Thyroid gland (tissue), 4 donors: ENCODE measurements at regions not wholly inside any gene's neighbourhood (a gene's known extent, or its start where the extent isn't known, plus 50 kb on each side); places are given as distances from the start of the nearest gene placed in this dataset.

Source experiments
- DNase-seq, 2 donors: peaks; one replicate each; pipeline ENCODE4 v3.0.0-alpha.2; 2019
- H3K27ac ChIP-seq, 3 donors: fragments of 200-600 bp; sonication (generic); 1 replicate in 2 of 3; 2 replicates in 1 of 3; pipeline ENCODE4 v1.5.1; 2016 to 2019; ENCODE audit warnings: mild to moderate bottlenecking in 1 of 3, moderate library complexity in 1 of 3
- H3K27me3 ChIP-seq: fragments of 200-600 bp; sonication (generic); one replicate; pipeline ENCODE4 v1.5.1; 2019
- H3K36me3 ChIP-seq, 2 donors: fragments of 200-600 bp; sonication (generic); one replicate each; pipeline ENCODE4 v1.5.1; 2016 to 2019
- H3K4me1 ChIP-seq, 2 donors: fragments of 200-600 bp; sonication (generic); one replicate each; pipeline ENCODE4 v1.5.1; 2017 to 2019
- H3K4me3 ChIP-seq, 3 donors: fragments of 200-600 bp; sonication (generic); replicated peaks in 1 of 3; 1 replicate in 2 of 3; 2 replicates in 1 of 3; pipeline ENCODE4 v1.5.1; 2016; ENCODE audit warnings: mild to moderate bottlenecking in 1 of 3
- H3K9me3 ChIP-seq: fragments of 200-600 bp; sonication (generic); one replicate; pipeline ENCODE4 v1.5.1; 2017
- CTCF ChIP-seq, 6 experiments: fragments of 200-600 bp in 3 of 6; fragments of 450-650 bp in 3 of 6; sonication (generic) in 3 of 6; IDR thresholded peaks; one replicate each; pipeline ENCODE4 v1.5.1; 2016 to 2019; ENCODE audit warnings: antibody characterized with exemption in 6 of 6, mild to moderate bottlenecking in 2 of 6, inconsistent platforms in 1 of 6, moderate library complexity in 1 of 6
- POLR2A ChIP-seq, 2 donors: fragments of 450-650 bp; IDR thresholded peaks; one replicate each; pipeline ENCODE4 v1.6.1; 2017; ENCODE audit warnings: antibody characterized with exemption in 2 of 2, mild to moderate bottlenecking in 2 of 2, moderate library complexity in 1 of 2
- WGBS, 2 donors: methylation state at CpG; one replicate each; pipeline ENCODE4 v1.1.5; 2017; 5-methylcytosine and 5-hydroxymethylcytosine counted together
- intact Hi-C: fragments of 100-400 bp; cut with DNase I; formaldehyde crosslinking; loops from one replicate; pipeline ENCODE4 v1.15.1; 2023

- no peaks in the 10 kb centered on the region for H3K36me3 ChIP-seq
- DNase-seq, result no peak
- no peaks in the 10 kb centered on the region for H3K9me3 ChIP-seq
- H3K27ac ChIP-seq, result peak overlapping the region in 1 of 3 donors; percentile 16
- no peaks in the 10 kb centered on the region for H3K27me3 ChIP-seq
- intact Hi-C loops, result no loop called here
- peaks cover 15 to 23% of the 10 kb centered on the region in 2 donors for H3K4me1 ChIP-seq
- no peak overlapping the region for H3K4me3 ChIP-seq
- no peak for TF ChIP-seq POLR2A (IDR thresholded peaks at IDR 0.05)
- no peak for TF ChIP-seq CTCF (IDR thresholded peaks at IDR 0.05)
Observed at GRCh38 chr5:61274511-61274911, 57.5 kb upstream of the ZSWIM6 start.

DNA sequence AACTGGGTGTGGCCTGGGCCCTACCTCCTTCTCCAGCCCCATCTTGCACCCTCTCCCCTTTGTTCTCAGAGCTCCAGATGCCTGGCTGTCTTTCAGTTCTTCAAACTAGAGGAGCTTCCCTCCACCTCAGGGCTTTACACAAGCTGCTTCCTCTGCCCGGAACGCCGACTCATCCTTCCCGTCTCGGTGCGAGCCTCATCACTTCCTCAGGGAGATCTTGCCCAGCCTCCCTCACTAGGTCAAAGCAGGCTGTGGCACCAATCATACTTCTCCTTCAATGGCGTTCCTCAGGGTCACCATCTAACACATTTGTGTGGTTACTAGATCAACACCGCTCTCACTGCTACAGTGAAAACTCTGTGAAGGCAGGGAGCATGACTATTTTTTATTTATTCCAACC, 56.2 kb upstream of the ZSWIM6 start:
- H3K9me3 ChIP-seq, result no peaks in the 10 kb centered on the region
- DNase-seq, result no peak
- no peaks in the 10 kb centered on the region for H3K36me3 ChIP-seq
- no peak overlapping the region for H3K4me3 ChIP-seq
- no peaks in the 10 kb centered on the region for H3K27me3 ChIP-seq
- TF ChIP-seq CTCF (IDR thresholded peaks at IDR 0.05) (no peak), POLR2A (IDR thresholded peaks at IDR 0.05) (no peak)
- 72 to 82% methylated on average over 8 of the region's 8 CpGs for WGBS, 2 donors
- H3K27ac ChIP-seq, result peak overlapping the region in 1 of 3 donors; percentile 16
- intact Hi-C loops, result no loop called here
- H3K4me1 ChIP-seq, result peaks cover 28 to 36% of the 10 kb centered on the region in 2 donors

DNA sequence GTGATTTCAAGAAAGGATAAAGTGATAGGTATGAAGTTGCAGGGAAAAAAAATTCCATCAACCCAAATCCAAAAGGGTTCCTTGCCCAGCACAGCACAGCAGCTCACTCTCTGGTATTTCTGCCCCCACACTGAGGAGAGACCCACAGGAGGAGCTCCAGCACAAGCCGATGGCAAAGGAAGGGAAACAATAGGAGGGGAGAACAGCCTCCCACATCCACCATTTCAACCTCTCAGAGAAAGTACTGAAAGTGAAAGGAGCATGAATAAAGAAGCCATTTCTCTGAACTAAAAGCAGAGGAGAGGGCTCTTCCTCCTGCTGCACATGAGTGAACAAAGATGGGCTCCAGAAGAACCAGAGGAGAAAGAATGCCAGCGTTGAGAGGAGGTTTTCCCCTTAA, 54.9 kb upstream of the ZSWIM6 start:
- Histone ChIP-seq H3K4me3 (no peak overlapping the region), H3K9me3 (no peaks in the 10 kb centered on the region), H3K4me1 (peaks cover 30 to 40% of the 10 kb centered on the region in 2 donors), H3K36me3 (no peaks in the 10 kb centered on the region), H3K27ac (no peak overlapping the region), H3K27me3 (no peaks in the 10 kb centered on the region)
- intact Hi-C loops, result no loop called here
- DNase-seq, result no peak
- TF ChIP-seq POLR2A (IDR thresholded peaks at IDR 0.05) (no peak), CTCF (IDR thresholded peaks at IDR 0.05) (no peak)
- 17 to 20% methylated on average over 2 of the region's 2 CpGs for WGBS, 2 donors

- peaks cover 30 to 40% of the 10 kb centered on the region in 2 donors for H3K4me1 ChIP-seq
- H3K9me3 ChIP-seq, result no peaks in the 10 kb centered on the region
- WGBS, 2 donors, result 93 to 95% methylated on average over 8 of the region's 8 CpGs
- no peaks in the 10 kb centered on the region for H3K36me3 ChIP-seq
- DNase-seq, result no peak
- H3K4me3 ChIP-seq, result no peak overlapping the region
- TF ChIP-seq POLR2A (IDR thresholded peaks at IDR 0.05), result no peak
- TF ChIP-seq CTCF (IDR thresholded peaks at IDR 0.05), result no peak
- H3K27me3 ChIP-seq, result no peaks in the 10 kb centered on the region
- no peak overlapping the region for H3K27ac ChIP-seq
- intact Hi-C loops, result no loop called here
Observed at GRCh38 chr5:61277781-61278180, 54.3 kb upstream of the ZSWIM6 start.

GRCh38 chr5:61279725-61280124, 52.3 kb upstream of the ZSWIM6 start:
- Histone ChIP-seq H3K4me1 (peaks cover 27 to 38% of the 10 kb centered on the region in 2 donors), H3K4me3 (no peak overlapping the region), H3K27me3 (no peaks in the 10 kb centered on the region), H3K9me3 (no peaks in the 10 kb centered on the region), H3K27ac (peak overlapping the region; percentile 7 to 70 (median 68)), H3K36me3 (no peaks in the 10 kb centered on the region)
- TF ChIP-seq CTCF (IDR thresholded peaks at IDR 0.05) (no peak), POLR2A (IDR thresholded peaks at IDR 0.05) (no peak)
- WGBS, 2 donors, result 41 to 44% methylated on average over 2 of the region's 2 CpGs
- DNase-seq, result no peak
- intact Hi-C loops, result no loop called here
